Nucleus accumbens (tissue), 56 donors: ENCODE measurements at regions not wholly inside any gene's neighbourhood (a gene's known extent, or its start where the extent isn't known, plus 50 kb on each side); places are given as distances from the start of the nearest gene placed in this dataset.
"Not testable (repeated sequence)": the region's sequence is repeated elsewhere in the genome, so short reads cannot be mapped to it uniquely, and the experiment has no call there.

ENCODE experiments used
- DNase-seq, 56 donors: peaks; one replicate each; lab custom pipeline; 2025; lab: John Stamatoyannopoulos, UW

GRCh38 chr18:10157706-10158105, 243.9 kb downstream of the VAPA start:
- no peak for DNase-seq

GRCh38 chr18:10160251-10160650, 246.4 kb downstream of the VAPA start:
- no peak for DNase-seq

- DNase-seq: no peak
Measured at GRCh38 chr18:10161315-10161714, 247.5 kb downstream of the VAPA start.

GRCh38 chr18:10162340-10162739, 248.5 kb downstream of the VAPA start:
- DNase-seq: no peak

DNA sequence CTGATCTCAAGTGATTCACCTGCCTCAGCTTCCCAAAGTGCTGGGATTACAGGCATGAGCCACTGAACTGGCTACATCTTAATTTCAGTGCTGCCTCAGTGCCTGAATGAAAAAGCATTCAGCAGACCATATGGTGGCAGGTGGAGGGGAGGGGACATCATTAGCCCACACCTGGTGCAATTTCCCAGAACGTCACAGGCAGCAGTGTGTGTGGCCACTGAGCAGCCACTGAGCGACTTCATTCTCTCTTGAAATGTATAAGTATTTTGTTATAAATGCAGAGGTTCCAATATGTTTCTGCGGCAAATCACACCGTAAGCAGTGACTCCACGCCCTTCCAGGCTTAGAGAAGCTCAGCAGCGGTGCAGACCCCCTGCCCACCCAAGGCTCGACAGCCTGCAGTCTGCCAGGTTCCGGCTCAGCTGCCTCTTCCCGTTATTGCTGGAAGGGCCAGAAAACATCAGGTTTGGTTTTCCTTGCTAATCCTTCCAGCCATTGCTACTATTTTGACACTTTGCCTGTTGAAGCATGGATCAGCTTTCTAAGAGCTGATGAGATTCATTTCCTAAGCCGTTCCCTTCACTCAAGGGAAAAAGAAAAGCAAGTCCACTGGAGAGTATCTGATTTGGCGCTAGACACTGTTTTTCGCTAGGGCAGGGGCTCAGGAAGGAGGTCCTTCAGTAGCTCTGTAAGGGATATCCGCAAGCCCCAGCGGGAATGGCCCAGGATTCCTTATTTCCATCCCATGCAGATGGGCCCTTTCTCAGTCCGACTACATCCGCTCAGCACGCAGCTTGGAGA, 250.7 kb downstream of the VAPA start:
- no peak for DNase-seq

- DNase-seq: no peak
Measured at GRCh38 chr18:10166164-10166807, 252.5 kb downstream of the VAPA start.

- DNase-seq: no peak
Measured at GRCh38 chr18:10167759-10168158, 253.9 kb downstream of the VAPA start.

DNA sequence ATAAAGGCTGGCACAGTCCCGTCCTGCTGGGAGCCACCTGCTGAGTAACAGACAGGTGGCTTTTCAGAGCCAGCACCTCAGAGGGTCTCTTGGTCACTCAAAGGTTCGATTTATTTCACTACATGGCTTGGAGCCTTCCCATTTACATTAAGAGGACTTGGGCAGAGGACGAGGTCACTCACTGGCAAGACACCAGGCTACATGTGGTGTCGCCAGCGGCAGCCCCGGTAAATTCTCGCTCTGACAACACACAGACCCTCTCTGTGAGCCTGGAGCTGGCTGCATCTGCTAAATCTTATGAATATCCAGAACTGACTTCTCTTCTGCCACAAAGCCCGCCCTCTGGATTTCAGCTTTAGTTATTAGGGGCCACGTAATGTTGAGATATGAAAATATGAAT, 254.7 kb downstream of the VAPA start:
- no peak for DNase-seq

- no peak for DNase-seq
Measured at GRCh38 chr18:10169064-10169562, 255.3 kb downstream of the VAPA start.

DNA sequence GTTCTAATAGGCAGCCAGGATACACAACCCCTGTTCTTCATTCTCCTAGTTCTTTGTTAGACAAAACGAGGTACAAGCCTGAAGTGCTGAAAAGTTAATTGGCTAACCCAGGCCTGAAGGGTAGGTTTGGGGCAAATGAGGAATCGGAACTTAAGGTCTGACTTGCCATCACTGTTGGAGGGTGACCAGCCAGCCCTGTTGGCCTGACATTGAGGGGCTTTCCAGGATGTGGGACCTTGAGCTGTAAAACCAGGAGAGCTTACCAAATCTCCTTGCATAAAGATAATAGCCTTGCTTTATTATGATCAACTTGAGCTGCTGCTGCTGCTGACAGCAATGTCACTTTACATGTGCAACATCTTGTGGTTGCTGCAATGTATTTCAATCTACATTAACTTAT, 256.0 kb downstream of the VAPA start:
- DNase-seq: no peak

DNA sequence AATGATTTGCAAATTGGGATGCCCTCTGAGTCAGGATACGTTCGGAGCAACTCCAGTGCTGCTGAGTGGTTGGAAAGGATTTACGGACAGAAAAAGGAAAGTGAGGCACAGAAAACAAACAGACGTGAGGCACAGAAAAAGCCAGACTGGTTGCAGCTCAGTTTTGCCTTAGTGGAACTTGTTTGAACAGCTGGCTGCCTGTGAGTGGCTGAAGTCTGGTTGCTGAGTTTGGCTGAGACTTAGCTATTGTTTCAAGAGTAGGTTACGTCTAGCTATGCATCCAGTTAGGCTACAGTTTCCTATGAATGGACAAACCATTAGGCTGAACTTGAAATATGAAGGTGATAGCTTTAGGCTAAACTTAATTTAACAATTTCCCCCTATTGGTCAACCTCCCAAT, 256.6 kb downstream of the VAPA start:
- no peak for DNase-seq

GRCh38 chr18:10175333-10175732, 261.5 kb downstream of the VAPA start:
- not testable (repeated sequence) for DNase-seq

GRCh38 chr18:10179326-10179725, 265.5 kb downstream of the VAPA start:
- not testable (repeated sequence) for DNase-seq

DNA sequence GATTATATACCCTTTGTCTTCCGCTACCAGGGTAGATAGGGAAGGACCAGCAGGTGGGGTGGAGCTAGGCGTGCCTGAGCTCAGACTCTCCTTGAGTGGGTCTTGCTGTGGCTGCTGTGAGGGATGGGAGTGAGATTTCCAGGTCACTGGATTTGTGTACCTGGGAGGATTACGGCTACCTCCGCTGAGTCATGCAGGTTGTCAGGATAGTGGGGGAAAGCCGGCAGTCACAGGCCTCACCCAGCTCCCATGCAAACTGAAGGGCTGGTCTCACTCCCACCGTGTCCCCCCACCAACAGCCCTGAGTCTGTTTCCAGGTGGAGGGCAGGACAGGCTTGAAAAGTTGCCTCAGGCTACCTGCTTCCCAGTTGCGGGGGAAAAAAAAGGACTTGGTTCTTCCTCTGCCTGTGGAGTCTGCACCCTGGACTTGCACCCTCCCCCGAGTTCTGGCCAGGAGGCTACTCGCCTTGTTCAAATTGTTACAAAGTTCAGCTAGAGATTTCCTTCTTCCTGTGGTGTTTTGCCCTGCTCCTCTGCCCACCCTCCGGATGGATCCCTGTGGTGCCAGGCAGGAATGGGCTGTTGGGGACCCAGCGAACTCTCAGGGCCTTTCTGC, 268.3 kb downstream of the VAPA start:
- no peak for DNase-seq

GRCh38 chr18:10184776-10185175, 269.7 kb upstream of the APCDD1 start:
- DNase-seq: no peak

DNA sequence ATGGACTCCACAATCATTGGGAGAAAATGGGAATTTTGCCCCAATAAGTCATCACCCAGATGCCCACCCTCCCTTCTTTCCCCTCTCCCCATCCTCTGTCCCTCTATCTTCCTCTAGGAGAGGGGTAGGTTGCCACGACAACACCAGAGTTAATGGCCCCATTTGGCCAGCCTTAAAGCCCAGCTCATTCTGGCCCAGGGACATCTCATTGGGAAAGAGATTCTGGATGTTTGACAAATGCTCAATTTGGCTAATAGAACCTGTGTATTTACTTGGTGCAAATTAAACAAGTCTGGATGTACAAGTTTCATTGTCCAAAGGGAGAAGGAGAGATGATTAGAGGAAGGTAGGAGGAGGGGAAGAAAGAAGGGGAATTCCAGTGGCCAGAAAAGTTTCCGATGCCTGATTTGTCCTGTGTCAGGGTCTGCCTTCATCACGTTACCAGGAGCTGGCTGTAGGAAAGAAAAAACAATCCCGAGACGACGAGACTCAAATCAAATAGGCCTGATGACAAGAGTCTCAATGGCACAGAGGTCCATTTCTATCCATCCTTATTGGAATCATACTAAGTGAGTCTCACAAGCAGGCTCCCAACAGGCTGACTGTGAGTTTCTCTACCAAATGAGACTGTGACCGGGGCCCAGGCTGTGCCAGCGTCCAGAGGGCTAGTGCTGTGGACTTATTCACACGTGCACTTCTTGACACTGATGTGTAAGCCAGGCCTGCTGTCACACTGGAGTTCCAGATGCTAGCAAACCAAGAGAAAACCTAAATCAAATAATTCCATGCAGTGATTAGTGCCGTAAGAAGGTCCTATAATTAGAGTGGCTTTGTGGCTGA, 265.2 kb upstream of the APCDD1 start:
- DNase-seq: no peak

DNA sequence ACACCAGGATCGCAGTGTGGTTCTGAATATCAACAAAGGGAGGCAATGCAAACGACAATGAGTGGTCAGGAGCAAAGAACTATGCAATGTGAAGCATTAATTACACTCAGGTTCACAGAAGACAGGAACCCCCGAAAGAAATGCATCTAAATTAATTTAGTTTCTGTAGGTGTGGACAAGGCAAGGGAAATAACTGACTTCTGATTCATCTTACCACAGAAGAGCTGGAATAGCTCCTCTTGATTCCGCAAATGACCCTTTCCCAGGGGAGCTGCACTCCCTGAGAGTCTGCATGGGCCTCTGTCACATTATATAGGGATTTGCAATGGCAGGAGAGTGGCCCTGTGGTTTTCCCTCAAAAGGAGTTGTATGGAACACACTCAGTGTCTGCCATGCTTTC, 263.9 kb upstream of the APCDD1 start:
- DNase-seq: no peak

DNA sequence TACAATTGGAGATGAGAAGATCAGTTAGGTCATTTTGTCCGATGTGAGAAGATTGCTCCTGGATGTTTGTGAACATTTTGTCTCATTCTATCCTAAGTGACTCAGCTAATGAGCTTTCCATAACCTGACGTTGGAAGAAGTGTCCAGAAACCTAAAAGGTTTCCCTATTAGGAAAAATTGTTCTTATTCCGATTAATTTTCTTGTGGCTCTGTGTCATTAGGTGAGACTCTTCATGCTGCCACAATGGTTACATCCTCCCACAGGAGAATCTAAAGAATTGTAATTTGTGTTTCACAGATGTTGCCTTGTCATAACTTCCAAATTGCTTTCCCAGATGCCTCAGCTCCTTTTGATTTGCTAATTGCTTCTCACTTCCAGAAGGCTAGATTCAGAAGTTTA, 261.0 kb upstream of the APCDD1 start:
- DNase-seq: no peak

- DNase-seq: peak in 2 of 56 donors; percentile 8 to 9
Measured at GRCh38 chr18:10194592-10194991, 259.8 kb upstream of the APCDD1 start.

DNA sequence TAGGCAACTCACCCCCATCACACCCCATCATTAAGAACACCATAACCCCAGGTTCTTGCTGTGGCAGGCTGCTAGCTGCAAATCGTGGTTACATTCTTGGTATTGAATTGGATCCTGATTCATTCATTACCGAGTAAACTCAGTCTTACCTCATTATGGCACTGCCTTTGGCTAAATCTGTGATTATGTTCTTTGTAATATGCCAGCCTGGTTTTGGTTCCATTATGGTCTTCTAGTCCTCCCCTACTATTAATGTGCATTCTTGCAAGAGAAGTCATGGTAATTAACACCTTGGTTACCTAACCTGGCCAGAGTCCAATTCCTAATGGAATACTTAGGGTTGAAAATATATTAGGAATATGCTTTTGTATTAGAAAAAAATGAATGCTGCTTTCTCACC, 258.9 kb upstream of the APCDD1 start:
- DNase-seq: no peak

DNA sequence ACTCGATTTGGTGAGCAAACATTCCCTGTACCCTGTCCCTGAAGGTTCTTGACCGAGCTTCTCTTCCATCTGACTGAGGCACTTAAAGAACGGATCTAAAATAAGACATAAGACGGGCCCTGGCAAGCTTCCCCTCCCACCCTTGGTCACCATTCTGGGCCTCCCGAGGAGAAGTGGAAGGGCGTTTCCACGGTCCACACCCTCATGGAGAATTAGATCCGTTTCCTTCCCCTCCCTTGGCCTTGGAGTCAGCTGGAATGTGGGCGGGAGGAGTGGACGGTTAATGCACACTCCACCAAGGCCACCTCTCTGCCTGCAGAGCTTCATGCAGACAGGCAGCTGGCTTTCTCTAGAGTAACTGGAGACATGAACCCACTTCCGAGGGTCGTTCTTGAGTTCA, 257.3 kb upstream of the APCDD1 start:
- DNase-seq: no peak
